Thyroid gland (tissue), 4 donors: ENCODE measurements at regions not wholly inside any gene's neighbourhood (a gene's known extent, or its start where the extent isn't known, plus 50 kb on each side); places are given as distances from the start of the nearest gene placed in this dataset.

Source experiments
- DNase-seq, 2 donors: peaks; one replicate each; pipeline ENCODE4 v3.0.0-alpha.2; 2019
- H3K27ac ChIP-seq, 3 donors: fragments of 200-600 bp; sonication (generic); 1 replicate in 2 of 3; 2 replicates in 1 of 3; pipeline ENCODE4 v1.5.1; 2016 to 2019; ENCODE audit warnings: mild to moderate bottlenecking in 1 of 3, moderate library complexity in 1 of 3
- H3K27me3 ChIP-seq: fragments of 200-600 bp; sonication (generic); one replicate; pipeline ENCODE4 v1.5.1; 2019
- H3K36me3 ChIP-seq, 2 donors: fragments of 200-600 bp; sonication (generic); one replicate each; pipeline ENCODE4 v1.5.1; 2016 to 2019
- H3K4me1 ChIP-seq, 2 donors: fragments of 200-600 bp; sonication (generic); one replicate each; pipeline ENCODE4 v1.5.1; 2017 to 2019
- H3K4me3 ChIP-seq, 3 donors: fragments of 200-600 bp; sonication (generic); replicated peaks in 1 of 3; 1 replicate in 2 of 3; 2 replicates in 1 of 3; pipeline ENCODE4 v1.5.1; 2016; ENCODE audit warnings: mild to moderate bottlenecking in 1 of 3
- H3K9me3 ChIP-seq: fragments of 200-600 bp; sonication (generic); one replicate; pipeline ENCODE4 v1.5.1; 2017
- CTCF ChIP-seq, 6 experiments: fragments of 200-600 bp in 3 of 6; fragments of 450-650 bp in 3 of 6; sonication (generic) in 3 of 6; IDR thresholded peaks; one replicate each; pipeline ENCODE4 v1.5.1; 2016 to 2019; ENCODE audit warnings: antibody characterized with exemption in 6 of 6, mild to moderate bottlenecking in 2 of 6, inconsistent platforms in 1 of 6, moderate library complexity in 1 of 6
- POLR2A ChIP-seq, 2 donors: fragments of 450-650 bp; IDR thresholded peaks; one replicate each; pipeline ENCODE4 v1.6.1; 2017; ENCODE audit warnings: antibody characterized with exemption in 2 of 2, mild to moderate bottlenecking in 2 of 2, moderate library complexity in 1 of 2
- WGBS, 2 donors: methylation state at CpG; one replicate each; pipeline ENCODE4 v1.1.5; 2017; 5-methylcytosine and 5-hydroxymethylcytosine counted together
- intact Hi-C: fragments of 100-400 bp; cut with DNase I; formaldehyde crosslinking; loops from one replicate; pipeline ENCODE4 v1.15.1; 2023

GRCh38 chr12:73180734-73181133 is 908.6 kb downstream of the TRHDE start:
- no peaks in the 10 kb centered on the region for H3K4me1 ChIP-seq
- 70 to 81% methylated on average over 3 of the region's 3 CpGs for WGBS, 2 donors
- no peaks in the 10 kb centered on the region for H3K9me3 ChIP-seq
- no peak overlapping the region for H3K27ac ChIP-seq
- no peak overlapping the region for H3K4me3 ChIP-seq
- TF ChIP-seq POLR2A (IDR thresholded peaks at IDR 0.05) = no peak
- no peak for TF ChIP-seq CTCF (IDR thresholded peaks at IDR 0.05)
- H3K36me3 ChIP-seq = no peaks in the 10 kb centered on the region
- H3K27me3 ChIP-seq = no peaks in the 10 kb centered on the region
- no peak for DNase-seq
- intact Hi-C loops = no loop called here

GRCh38 chr12:73181244-73181643 is 909.1 kb downstream of the TRHDE start:
- Histone ChIP-seq H3K27ac (no peak overlapping the region), H3K4me1 (no peaks in the 10 kb centered on the region), H3K27me3 (no peaks in the 10 kb centered on the region), H3K36me3 (no peaks in the 10 kb centered on the region), H3K9me3 (no peaks in the 10 kb centered on the region), H3K4me3 (no peak overlapping the region)
- intact Hi-C loops = no loop called here
- no peak for TF ChIP-seq CTCF (IDR thresholded peaks at IDR 0.05)
- TF ChIP-seq POLR2A (IDR thresholded peaks at IDR 0.05) = no peak
- DNase-seq = no peak
- WGBS, 2 donors = 64 to 80% methylated on average over 7 of the region's 7 CpGs

- TF ChIP-seq CTCF (IDR thresholded peaks at IDR 0.05) (no peak), POLR2A (IDR thresholded peaks at IDR 0.05) (no peak)
- H3K27me3 ChIP-seq = no peaks in the 10 kb centered on the region
- H3K4me3 ChIP-seq = no peak overlapping the region
- no peaks in the 10 kb centered on the region for H3K4me1 ChIP-seq
- intact Hi-C loops = no loop called here
- H3K9me3 ChIP-seq = no peaks in the 10 kb centered on the region
- DNase-seq = no peak
- H3K27ac ChIP-seq = no peak overlapping the region
- 80 to 91% methylated on average over 1 of the region's 1 CpG for WGBS, 2 donors
- no peaks in the 10 kb centered on the region for H3K36me3 ChIP-seq
Observed at GRCh38 chr12:73185403-73185802, 913.2 kb downstream of the TRHDE start.

- Histone ChIP-seq H3K36me3 (no peaks in the 10 kb centered on the region), H3K9me3 (no peaks in the 10 kb centered on the region), H3K4me3 (no peak overlapping the region), H3K27me3 (no peaks in the 10 kb centered on the region), H3K4me1 (no peaks in the 10 kb centered on the region), H3K27ac (no peak overlapping the region)
- TF ChIP-seq CTCF (IDR thresholded peaks at IDR 0.05) (no peak), POLR2A (IDR thresholded peaks at IDR 0.05) (no peak)
- no peak for DNase-seq
- intact Hi-C loops = no loop called here
- WGBS, 2 donors = 67 to 74% methylated on average over 2 of the region's 2 CpGs
Observed at GRCh38 chr12:73186272-73186671, 914.1 kb downstream of the TRHDE start.

GRCh38 chr12:73187765-73188164 is 915.6 kb downstream of the TRHDE start:
- Histone ChIP-seq H3K27ac (no peak overlapping the region), H3K4me1 (no peaks in the 10 kb centered on the region), H3K27me3 (no peaks in the 10 kb centered on the region), H3K9me3 (no peaks in the 10 kb centered on the region), H3K4me3 (no peak overlapping the region), H3K36me3 (no peaks in the 10 kb centered on the region)
- no peak for TF ChIP-seq CTCF (IDR thresholded peaks at IDR 0.05)
- TF ChIP-seq POLR2A (IDR thresholded peaks at IDR 0.05) = no peak
- WGBS, 2 donors = 85 to 88% methylated on average over 1 of the region's 1 CpG
- no peak for DNase-seq
- intact Hi-C loops = no loop called here
